Upper lobe of left lung (tissue), 6 donors: ENCODE measurements at regions not wholly inside any gene's neighbourhood (a gene's known extent, or its start where the extent isn't known, plus 50 kb on each side); places are given as distances from the start of the nearest gene placed in this dataset.

Source experiments
- ATAC-seq, 2 donors: fragments of 200-7000 bp; cut with Tn5 transposase; one replicate each; pipeline ENCODE4 v1.9.1; 2022; ENCODE audit warnings: mild to moderate bottlenecking in 2 of 2, moderate library complexity in 2 of 2; ENCODE audit not compliant: low FRiP score in 2 of 2
- DNase-seq, 2 donors: peaks; one replicate each; pipeline ENCODE4 v3.0.0-alpha.2; 2019 to 2020
- H3K27ac ChIP-seq, 4 donors: fragments of 200-600 bp; sonication (generic); one replicate each; pipeline ENCODE4 v1.5.1; 2016 to 2019
- H3K27me3 ChIP-seq, 4 donors: fragments of 200-600 bp; sonication (generic); one replicate each; pipeline ENCODE4 v1.5.1; 2017 to 2019
- H3K36me3 ChIP-seq, 4 donors: fragments of 200-600 bp; sonication (generic); one replicate each; pipeline ENCODE4 v1.5.1; 2016 to 2019
- H3K4me1 ChIP-seq, 4 donors: fragments of 200-600 bp; sonication (generic); one replicate each; pipeline ENCODE4 v1.5.1; 2018 to 2019
- H3K4me3 ChIP-seq, 4 donors: fragments of 200-600 bp; sonication (generic); one replicate each; pipeline ENCODE4 v1.5.1; 2017 to 2019; ENCODE audit warnings: mild to moderate bottlenecking in 2 of 4, moderate library complexity in 1 of 4
- H3K9me3 ChIP-seq, 4 donors: fragments of 200-600 bp; sonication (generic); one replicate each; pipeline ENCODE4 v1.5.1; 2018 to 2019
- EP300 ChIP-seq, 4 donors: sonication (generic); formaldehyde crosslinking; IDR thresholded peaks; one replicate each; pipeline ENCODE4 v1.5.1; 2017; ENCODE audit warnings: antibody characterized with exemption in 4 of 4, control low read depth in 2 of 4
- POLR2A ChIP-seq, 4 donors: fragments of 450-650 bp; IDR thresholded peaks; one replicate each; pipeline ENCODE4 v1.5.1; 2016 to 2017; ENCODE audit warnings: antibody characterized with exemption in 4 of 4, mild to moderate bottlenecking in 2 of 4
- POLR2AphosphoS5 ChIP-seq, 2 donors: sonication (generic); formaldehyde crosslinking; IDR thresholded peaks; one replicate each; pipeline ENCODE4 v1.5.1; 2017; ENCODE audit warnings: antibody characterized with exemption in 2 of 2
- WGBS, 2 donors: methylation state at CpG; one replicate each; pipeline ENCODE4 v1.1.5; 2017 to 2018; 5-methylcytosine and 5-hydroxymethylcytosine counted together
- TF ChIP-seq, protein P1 (sequence below), 6 experiments: fragments of 450-650 bp in 4 of 6; fragments of 200-600 bp in 2 of 6; sonication (generic) in 2 of 6; IDR thresholded peaks; one replicate each; pipeline ENCODE4 v1.5.1; 2016 to 2019; ENCODE audit warnings: antibody characterized with exemption in 6 of 6
- donor health status: DM: no; HTN: no; CAD: no; lungs with moderate emphysema.
- donor health status: DM: no; HTN: yes; CAD: no; lungs with severe emphysema.

GRCh38 chr4:124964852-124965496 lies 252.4 kb upstream of the ANKRD50 start:
- Histone ChIP-seq H3K4me1 (no peaks in the 10 kb centered on the region), H3K4me3 (no peak overlapping the region), H3K27me3 (no peaks in the 10 kb centered on the region), H3K9me3 (peaks cover 4 to 15% (median 10%) of the 10 kb centered on the region in 4 donors), H3K36me3 (no peaks in the 10 kb centered on the region), H3K27ac (no peak overlapping the region)
- 64 to 83% methylated on average over 5 of the region's 5 CpGs for WGBS, 2 donors
- ATAC-seq, result no peak
- TF ChIP-seq POLR2A (IDR thresholded peaks at IDR 0.05) (no peak), EP300 (IDR thresholded peaks at IDR 0.05) (no peak), POLR2AphosphoS5 (IDR thresholded peaks at IDR 0.05) (no peak)
- TF ChIP-seq, protein P1, sequence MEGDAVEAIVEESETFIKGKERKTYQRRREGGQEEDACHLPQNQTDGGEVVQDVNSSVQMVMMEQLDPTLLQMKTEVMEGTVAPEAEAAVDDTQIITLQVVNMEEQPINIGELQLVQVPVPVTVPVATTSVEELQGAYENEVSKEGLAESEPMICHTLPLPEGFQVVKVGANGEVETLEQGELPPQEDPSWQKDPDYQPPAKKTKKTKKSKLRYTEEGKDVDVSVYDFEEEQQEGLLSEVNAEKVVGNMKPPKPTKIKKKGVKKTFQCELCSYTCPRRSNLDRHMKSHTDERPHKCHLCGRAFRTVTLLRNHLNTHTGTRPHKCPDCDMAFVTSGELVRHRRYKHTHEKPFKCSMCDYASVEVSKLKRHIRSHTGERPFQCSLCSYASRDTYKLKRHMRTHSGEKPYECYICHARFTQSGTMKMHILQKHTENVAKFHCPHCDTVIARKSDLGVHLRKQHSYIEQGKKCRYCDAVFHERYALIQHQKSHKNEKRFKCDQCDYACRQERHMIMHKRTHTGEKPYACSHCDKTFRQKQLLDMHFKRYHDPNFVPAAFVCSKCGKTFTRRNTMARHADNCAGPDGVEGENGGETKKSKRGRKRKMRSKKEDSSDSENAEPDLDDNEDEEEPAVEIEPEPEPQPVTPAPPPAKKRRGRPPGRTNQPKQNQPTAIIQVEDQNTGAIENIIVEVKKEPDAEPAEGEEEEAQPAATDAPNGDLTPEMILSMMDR (IDR thresholded peaks at IDR 0.05), result no peak
- no peak for DNase-seq

GRCh38 chr4:124964251-124964650 lies 251.7 kb upstream of the ANKRD50 start:
- Histone ChIP-seq H3K27ac (no peak overlapping the region), H3K4me3 (no peak overlapping the region), H3K4me1 (no peaks in the 10 kb centered on the region), H3K27me3 (no peaks in the 10 kb centered on the region), H3K36me3 (no peaks in the 10 kb centered on the region), H3K9me3 (peaks cover 4 to 15% (median 10%) of the 10 kb centered on the region in 4 donors)
- DNase-seq (no peak), ATAC-seq (no peak)
- no peak for TF ChIP-seq POLR2A (IDR thresholded peaks at IDR 0.05)
- no peak for TF ChIP-seq EP300 (IDR thresholded peaks at IDR 0.05)
- no peak for TF ChIP-seq POLR2AphosphoS5 (IDR thresholded peaks at IDR 0.05)
- TF ChIP-seq, protein P1 (IDR thresholded peaks at IDR 0.05), result no peak
- 89 to 95% methylated on average over 2 of the region's 2 CpGs for WGBS, 2 donors

DNA sequence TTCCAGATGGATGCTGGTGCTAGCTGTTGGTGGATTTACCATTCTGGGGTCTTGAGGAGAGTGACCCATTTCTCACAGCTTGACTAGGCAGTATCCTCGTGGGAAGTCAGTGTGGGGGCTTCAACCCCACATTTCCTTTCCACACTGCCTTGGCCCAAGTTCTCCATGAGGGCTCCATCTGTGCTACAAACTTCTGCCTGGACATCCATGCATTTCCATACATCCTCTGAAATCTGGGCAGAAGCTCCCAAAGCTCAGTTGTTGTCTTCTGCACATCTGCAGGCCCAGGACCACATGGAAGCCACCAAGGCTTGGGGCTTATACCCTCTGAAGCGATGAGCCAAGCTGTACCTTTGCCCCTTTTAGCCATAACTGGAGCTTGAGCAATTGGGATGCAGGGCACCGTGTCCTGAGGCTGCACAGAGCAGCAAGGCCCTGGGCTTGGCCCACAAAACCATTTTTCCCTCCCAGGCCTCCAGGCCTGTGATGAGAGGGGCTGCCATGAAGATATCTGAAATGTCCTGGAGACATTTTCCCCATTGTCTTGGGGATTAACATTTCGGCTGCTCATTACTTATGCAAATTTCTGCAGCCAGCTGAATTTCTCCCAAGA lies 248.7 kb upstream of the ANKRD50 start:
- Histone ChIP-seq H3K4me1 (no peaks in the 10 kb centered on the region), H3K27me3 (no peaks in the 10 kb centered on the region), H3K4me3 (no peak overlapping the region), H3K27ac (no peak overlapping the region), H3K36me3 (no peaks in the 10 kb centered on the region), H3K9me3 (peaks cover 4 to 15% (median 10%) of the 10 kb centered on the region in 4 donors)
- WGBS, 2 donors, result 75 to 99% methylated on average over 4 of the region's 4 CpGs
- TF ChIP-seq EP300 (IDR thresholded peaks at IDR 0.05) (no peak), POLR2A (IDR thresholded peaks at IDR 0.05) (no peak), POLR2AphosphoS5 (IDR thresholded peaks at IDR 0.05) (no peak)
- TF ChIP-seq, protein P1 (IDR thresholded peaks at IDR 0.05), result no peak
- no peak for ATAC-seq
- DNase-seq, result no peak

DNA sequence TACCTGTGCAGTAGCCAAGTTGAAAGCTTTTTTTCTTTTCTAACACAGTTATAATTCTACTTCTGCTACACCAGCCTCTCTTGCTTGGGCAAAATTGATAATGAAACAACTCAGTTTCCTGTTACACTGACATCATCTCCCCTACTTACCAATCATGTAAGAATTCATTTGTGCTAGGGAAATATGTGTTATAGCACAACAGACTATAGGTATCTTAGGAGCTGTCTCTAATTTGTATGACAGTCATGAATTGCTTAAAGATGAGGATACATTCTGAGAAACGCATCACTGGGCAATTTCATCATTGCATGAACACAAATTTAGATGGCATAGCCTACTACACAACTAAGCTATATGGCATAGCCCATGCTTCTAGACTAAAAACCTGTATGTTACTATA lies 246.3 kb upstream of the ANKRD50 start:
- Histone ChIP-seq H3K4me1 (no peaks in the 10 kb centered on the region), H3K36me3 (no peaks in the 10 kb centered on the region), H3K4me3 (no peak overlapping the region), H3K27me3 (no peaks in the 10 kb centered on the region), H3K27ac (no peak overlapping the region), H3K9me3 (peaks cover 4 to 15% (median 10%) of the 10 kb centered on the region in 4 donors)
- DNase-seq (no peak), ATAC-seq (no peak)
- TF ChIP-seq POLR2A (IDR thresholded peaks at IDR 0.05) (no peak), EP300 (IDR thresholded peaks at IDR 0.05) (no peak), POLR2AphosphoS5 (IDR thresholded peaks at IDR 0.05) (no peak)
- TF ChIP-seq, protein P1 (IDR thresholded peaks at IDR 0.05), result no peak
- WGBS, 2 donors, result 87 to 95% methylated on average over 1 of the region's 1 CpG

- Histone ChIP-seq H3K4me1 (no peaks in the 10 kb centered on the region), H3K4me3 (no peak overlapping the region), H3K27ac (no peak overlapping the region), H3K9me3 (peaks cover 0 to under 1% (median 0%) of the 10 kb centered on the region in 4 donors), H3K36me3 (no peaks in the 10 kb centered on the region), H3K27me3 (no peaks in the 10 kb centered on the region)
- no peak for ATAC-seq
- WGBS, 2 donors, result 60 to 70% methylated on average over 2 of the region's 2 CpGs
- TF ChIP-seq POLR2AphosphoS5 (IDR thresholded peaks at IDR 0.05), result no peak
- no peak for TF ChIP-seq EP300 (IDR thresholded peaks at IDR 0.05)
- TF ChIP-seq, protein P1 (IDR thresholded peaks at IDR 0.05), result no peak
- no peak for TF ChIP-seq POLR2A (IDR thresholded peaks at IDR 0.05)
- no peak for DNase-seq
Measured at GRCh38 chr4:124955476-124955875, 242.9 kb upstream of the ANKRD50 start.
